22Rv1 (cell line): ENCODE measurements at regions not wholly inside any gene's neighbourhood (a gene's known extent, or its start where the extent isn't known, plus 50 kb on each side); places are given as distances from the start of the nearest gene placed in this dataset.
"Not testable (repeated sequence)": the region's sequence is repeated elsewhere in the genome, so short reads cannot be mapped to it uniquely, and the experiment has no call there.

Experiments
- H3K27ac ChIP-seq: fragments of 450-650 bp; 2 replicates; pipeline ENCODE4 v1.5.1; 2017
- ZFX ChIP-seq: fragments of 450-650 bp; IDR thresholded peaks from 2 replicates; pipeline ENCODE4 v1.6.1; 2017; ENCODE audit warnings: antibody characterized with exemption, borderline replicate concordance
- TF ChIP-seq, protein P1 (sequence below): fragments of 450-650 bp; IDR thresholded peaks from 2 replicates; pipeline ENCODE4 v1.5.1; 2017; ENCODE audit warnings: mild to moderate bottlenecking

DNA sequence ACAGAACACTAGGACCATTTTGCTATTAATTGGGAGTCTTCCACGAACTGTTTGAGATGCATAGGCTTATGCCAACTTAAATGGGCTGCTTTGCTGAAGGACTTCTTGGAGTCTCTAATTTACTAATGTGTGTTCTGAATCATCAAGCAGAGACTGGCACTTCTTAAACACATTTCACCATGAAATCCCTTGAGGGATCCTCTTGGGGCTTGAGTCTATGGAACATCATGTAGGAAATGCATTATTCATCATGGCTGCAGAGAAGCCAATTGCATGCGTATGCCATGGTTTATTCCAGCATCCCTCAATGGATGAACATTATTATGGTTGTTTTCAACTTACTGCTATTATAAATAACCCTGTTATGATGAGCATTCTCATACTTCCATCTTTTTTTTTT is 73.4 kb downstream of the FGD2 start:
- H3K27ac ChIP-seq: no peak overlapping the region

DNA sequence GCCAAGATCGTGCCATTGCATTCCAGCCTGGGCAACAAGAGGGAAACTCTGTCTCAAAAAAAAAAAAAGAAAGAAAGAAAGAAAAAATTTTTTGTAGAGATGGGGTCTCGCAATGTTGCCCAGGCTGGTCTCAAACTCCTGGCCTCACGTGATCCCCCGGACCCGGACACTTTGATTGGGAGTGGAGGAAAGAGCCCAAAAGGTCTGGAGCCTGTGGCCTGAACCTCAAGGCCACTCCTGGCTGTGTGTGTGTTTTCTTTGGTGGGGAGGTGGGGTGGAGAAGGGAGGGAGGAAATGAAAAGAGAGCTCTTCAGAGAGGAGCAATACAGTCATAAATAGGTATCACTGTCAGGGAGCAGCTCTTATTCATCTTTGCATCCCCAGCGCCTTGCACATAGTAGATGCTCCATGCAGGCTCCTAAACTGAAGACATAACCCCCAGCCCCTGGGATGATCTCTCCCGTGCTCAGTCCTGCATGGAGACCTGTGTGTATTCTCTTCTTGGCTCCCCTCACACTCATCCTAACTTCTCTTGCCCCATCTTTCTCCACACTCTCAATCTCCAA is 75.7 kb downstream of the FGD2 start:
- TF ChIP-seq, protein P1, sequence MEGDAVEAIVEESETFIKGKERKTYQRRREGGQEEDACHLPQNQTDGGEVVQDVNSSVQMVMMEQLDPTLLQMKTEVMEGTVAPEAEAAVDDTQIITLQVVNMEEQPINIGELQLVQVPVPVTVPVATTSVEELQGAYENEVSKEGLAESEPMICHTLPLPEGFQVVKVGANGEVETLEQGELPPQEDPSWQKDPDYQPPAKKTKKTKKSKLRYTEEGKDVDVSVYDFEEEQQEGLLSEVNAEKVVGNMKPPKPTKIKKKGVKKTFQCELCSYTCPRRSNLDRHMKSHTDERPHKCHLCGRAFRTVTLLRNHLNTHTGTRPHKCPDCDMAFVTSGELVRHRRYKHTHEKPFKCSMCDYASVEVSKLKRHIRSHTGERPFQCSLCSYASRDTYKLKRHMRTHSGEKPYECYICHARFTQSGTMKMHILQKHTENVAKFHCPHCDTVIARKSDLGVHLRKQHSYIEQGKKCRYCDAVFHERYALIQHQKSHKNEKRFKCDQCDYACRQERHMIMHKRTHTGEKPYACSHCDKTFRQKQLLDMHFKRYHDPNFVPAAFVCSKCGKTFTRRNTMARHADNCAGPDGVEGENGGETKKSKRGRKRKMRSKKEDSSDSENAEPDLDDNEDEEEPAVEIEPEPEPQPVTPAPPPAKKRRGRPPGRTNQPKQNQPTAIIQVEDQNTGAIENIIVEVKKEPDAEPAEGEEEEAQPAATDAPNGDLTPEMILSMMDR: no peak
- TF ChIP-seq ZFX: no peak
- no peak overlapping the region for H3K27ac ChIP-seq

More for the DNA sequence above, 73.4 kb downstream of the FGD2 start:
- no peak for TF ChIP-seq ZFX
- TF ChIP-seq, protein P1: no peak

DNA sequence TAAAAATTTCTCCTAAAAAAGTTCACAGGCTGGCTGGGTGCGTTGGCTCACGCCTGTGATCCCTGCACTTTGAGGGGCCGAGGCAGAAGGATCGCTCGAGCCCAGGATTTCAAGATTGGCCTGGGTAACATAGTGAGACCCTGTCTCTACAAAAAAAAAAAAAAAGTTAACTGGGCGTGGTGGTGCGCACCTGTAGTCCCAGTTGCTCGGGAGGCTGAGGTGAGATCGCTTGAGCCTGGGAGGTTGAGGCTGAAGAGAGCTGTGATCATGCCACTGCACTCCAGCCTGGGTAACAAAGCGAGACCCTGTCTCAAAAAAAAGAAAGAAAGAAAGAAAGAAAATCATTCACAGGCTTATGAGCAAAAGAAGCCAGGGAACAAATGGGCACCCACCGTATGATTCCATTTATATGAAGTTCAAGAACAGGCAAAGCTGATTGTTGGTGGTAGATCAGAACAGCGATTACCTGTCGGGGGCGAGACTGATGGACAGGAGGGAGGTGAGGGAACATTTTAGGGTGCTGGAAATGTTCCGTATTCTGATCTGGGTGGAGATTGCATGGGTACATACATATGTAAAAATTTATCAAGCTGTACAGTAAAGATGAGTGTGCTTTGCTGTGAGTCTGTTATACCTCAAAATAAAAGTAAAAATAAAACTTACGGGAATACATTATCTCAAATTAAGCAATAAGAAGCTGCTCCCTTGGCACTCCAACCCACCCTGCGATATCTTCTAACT is 77.1 kb downstream of the FGD2 start:
- H3K27ac ChIP-seq: no peak overlapping the region
- TF ChIP-seq, protein P1: no peak
- TF ChIP-seq ZFX: no peak

DNA sequence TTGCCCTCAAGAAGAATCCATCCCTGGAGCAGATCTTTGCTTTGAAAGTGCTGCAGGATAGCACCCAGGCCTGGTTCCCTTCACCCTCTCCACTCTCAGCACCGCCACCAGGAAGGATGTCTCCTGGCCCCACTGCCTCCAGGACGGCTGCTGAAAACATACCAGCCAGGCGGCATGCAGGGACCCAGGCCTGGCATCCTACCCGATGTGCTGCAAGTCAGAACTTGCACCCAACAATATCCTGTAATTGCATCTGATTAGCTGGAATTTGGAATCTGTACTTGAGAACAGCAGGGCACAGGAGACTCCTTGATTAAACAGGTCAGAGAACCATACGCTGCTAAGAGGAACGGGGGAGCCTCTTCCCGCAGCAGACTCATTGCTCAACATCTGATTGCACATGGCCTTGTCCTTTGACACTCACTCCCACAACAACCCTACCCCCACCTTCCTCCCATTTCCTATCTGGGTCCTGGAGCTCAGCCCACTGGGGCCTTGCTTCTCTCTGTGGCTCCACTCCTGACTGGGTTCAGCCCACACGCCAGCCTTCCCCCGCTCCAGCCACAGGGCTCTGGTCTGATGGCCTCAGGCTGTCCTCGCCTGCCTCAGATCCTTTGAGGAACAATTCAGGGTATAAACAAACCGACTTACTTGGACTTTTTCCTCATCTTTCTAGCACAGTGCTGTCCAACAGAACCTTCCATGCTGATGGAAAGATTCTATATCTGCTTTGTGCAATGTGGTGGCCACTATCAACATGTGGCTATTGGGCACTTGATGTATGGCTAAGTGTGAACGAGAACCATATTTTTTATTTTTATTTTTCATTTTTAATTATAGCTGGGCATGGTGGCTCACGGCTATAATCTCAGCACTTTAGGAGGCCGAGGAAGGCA is 78.0 kb downstream of the FGD2 start:
- no peak for TF ChIP-seq ZFX
- TF ChIP-seq, protein P1: no peak
- no peak overlapping the region for H3K27ac ChIP-seq

DNA sequence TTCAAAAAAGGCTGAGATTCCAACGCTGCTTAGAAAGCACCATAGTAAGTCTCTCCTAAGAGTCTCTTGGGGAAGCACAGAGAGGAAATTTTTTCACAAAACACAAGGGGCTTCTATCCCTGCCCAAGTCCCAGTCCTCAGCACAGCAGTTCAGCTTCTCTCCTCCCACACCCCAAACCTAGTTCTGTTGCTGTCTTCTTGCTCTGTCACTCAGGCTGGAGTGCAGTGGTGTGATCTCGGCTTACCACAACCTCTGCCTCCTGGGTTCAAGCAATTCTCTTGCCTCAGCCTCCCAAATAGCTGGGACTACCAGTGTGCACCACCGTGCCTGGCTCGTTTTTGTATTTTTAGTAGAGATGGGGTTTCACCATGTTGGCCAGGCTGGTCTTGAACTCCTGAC is 79.2 kb downstream of the FGD2 start:
- not testable (repeated sequence) for H3K27ac ChIP-seq

DNA sequence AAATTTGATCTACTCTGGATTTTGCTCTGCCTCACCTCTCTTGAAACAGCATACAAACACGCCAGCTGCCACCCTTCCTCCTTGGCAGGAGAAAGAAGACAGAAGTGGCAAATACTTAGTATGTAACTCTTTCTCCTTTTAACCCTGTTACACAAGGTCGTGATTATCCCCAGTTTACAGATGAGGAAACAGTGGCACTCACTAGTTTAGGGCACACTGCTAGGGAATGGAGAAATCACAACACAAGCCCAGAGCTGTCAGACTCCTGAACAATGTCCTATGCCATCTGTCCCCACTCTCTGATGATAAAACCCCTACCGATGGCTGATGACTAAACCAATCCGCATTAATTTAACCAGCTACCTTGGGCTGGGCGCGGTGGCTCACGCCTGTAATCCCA is 79.7 kb downstream of the FGD2 start:
- no peak overlapping the region for H3K27ac ChIP-seq
- no peak for TF ChIP-seq ZFX
- TF ChIP-seq, protein P1: no peak

DNA sequence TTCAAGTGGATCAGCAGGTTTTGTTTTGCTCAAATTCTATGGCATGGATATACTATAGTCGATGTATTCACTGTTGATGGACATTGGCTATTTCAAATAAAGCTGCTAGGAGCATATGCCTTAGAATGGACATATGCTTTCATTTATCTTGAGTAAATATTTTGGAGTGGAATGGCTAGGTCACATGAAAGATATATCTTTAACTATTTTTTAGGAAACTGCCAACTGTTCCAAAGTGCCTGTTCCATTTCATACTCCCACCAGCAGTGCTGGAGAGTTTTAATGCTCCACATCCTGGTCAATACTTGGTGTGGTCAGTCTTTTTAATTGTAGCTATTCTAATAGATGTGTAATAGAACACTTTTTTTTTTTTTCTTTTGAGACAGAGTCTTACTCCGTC is 81.1 kb upstream of the PIM1 start:
- TF ChIP-seq ZFX: no peak
- TF ChIP-seq, protein P1: no peak

More for the DNA sequence above, 81.1 kb upstream of the PIM1 start:
- no peak overlapping the region for H3K27ac ChIP-seq
